GM21717 (cell line): ENCODE measurements at regions not wholly inside any gene's neighbourhood (a gene's known extent, or its start where the extent isn't known, plus 50 kb on each side); places are given as distances from the start of the nearest gene placed in this dataset.
"Not testable (repeated sequence)": the region's sequence is repeated elsewhere in the genome, so short reads cannot be mapped to it uniquely, and the experiment has no call there.

Experiments
- ATAC-seq: cut with Tn5 transposase; IDR thresholded peaks from one replicate; pipeline ENCODE4 v1.9.1; 2021; ENCODE audit warnings: mild to moderate bottlenecking, moderate library complexity; ENCODE audit not compliant: unreplicated experiment

DNA sequence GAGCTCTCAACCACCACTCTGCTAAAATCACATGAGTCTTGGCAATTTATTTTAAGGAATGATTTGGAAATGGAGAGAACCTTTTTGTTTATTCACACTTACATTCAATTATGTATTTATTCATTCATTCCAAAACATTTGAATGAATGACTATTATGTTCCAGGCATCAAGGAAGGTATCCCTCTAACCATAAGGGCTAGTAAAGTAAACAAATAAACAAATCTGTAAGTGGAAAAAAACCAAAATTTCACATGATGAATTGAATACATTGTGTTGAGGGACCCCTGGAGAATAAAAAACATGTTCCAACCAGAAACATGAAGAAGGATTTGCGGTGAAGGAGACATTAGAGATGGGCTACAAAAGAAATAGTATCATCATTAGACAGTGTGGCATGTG is 677.8 kb downstream of the TOX3 start:
- no peak for ATAC-seq

GRCh38 chr16:51868631-51869030 is 678.3 kb downstream of the TOX3 start:
- no peak for ATAC-seq

DNA sequence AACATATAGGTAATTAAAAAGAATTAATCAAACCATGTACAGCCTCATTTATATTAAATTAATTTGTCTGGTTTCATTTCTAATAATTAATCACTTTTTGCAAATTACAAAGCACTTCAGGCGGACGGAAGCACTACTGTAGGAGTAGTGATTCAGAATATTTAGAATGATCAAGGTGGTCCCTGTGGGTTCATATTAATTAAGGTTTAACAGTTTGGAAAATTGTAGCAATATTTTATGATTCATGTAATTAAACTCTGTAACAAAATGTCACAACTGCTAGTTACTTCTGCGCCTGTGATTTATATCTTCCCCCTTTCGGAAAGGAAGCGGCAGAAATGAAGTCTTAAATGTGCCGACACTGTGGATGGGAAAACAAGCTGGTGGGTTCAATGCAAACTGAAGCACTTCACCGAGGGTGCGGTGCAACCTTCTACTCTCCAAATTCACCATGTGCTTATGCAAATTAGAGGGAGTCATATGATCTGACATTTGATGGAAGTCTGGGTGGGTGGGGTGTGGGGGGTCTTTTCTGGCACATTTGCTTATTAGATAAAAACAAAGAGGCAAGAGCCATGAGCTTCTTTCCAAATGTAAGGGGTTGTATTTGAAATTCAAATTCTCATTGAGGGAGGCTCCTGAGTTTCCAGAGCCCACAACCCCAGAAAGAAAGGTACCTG is 679.4 kb downstream of the TOX3 start:
- ATAC-seq = no peak

DNA sequence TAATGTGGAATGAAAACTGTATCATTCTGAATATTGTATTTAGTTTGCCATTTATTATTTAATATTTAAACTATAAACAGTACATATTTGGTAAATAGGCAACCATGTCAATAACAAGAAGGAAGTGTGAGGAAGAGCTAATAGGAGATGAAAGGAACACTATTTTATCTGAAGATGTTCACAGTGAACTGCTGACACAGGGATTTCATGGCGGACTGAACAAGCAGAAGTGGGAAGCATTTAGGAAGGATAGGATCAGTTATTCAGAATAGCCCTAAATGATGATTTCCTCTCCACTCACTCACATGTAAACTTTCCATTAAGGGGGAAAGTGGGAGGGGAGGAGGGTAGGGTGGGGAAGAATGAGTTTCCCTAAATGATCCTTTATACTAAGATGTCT is 682.4 kb downstream of the TOX3 start:
- no peak for ATAC-seq

- ATAC-seq = no peak
These were observed 692.5 kb downstream of the TOX3 start for GRCh38 chr16:51854401-51854951.

DNA sequence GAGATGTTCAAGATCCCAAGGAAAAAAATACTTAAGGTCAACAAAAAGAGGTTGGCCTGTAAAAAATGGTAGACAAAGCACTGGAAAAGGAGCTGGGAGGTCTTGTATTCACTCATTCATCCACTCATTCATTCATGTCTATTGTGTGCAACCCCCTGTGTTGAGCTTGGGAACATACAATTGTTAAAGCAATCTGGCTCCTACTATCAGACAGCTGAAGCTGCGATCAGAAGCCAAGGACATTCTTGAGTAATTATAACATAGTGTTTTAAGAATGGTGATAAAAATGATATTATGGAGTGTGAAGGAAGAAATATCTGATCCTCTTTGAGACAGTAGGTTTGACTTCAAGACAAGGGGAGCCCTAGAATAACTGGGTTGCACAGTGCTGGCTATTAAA is 693.4 kb downstream of the TOX3 start:
- ATAC-seq = no peak

GRCh38 chr16:51852892-51853291 is 694.1 kb downstream of the TOX3 start:
- no peak for ATAC-seq

DNA sequence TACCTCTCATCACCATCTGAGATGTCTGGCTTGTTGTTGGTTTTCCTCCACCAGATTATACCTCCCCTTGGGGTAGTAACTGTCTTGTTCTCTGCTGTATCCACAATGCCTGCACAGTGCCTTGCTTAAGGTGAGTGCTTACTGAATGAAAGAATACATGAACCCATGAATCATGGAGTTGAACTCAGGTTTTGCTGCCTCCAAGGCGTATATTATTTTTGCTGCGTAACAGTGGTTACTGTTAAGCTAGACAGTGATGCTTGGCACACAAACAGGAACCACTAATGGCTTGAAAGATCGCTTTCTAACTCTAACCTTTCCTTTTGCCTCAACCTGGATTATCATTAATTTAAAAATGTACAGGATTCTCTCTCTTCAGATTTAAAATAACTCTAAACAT is 695.8 kb downstream of the TOX3 start:
- ATAC-seq = no peak

- ATAC-seq = no peak
These were observed 697.2 kb downstream of the TOX3 start for GRCh38 chr16:51849715-51850114.

- no peak for ATAC-seq
These were observed 694.7 kb upstream of the SALL1 start for GRCh38 chr16:51845586-51846305.

DNA sequence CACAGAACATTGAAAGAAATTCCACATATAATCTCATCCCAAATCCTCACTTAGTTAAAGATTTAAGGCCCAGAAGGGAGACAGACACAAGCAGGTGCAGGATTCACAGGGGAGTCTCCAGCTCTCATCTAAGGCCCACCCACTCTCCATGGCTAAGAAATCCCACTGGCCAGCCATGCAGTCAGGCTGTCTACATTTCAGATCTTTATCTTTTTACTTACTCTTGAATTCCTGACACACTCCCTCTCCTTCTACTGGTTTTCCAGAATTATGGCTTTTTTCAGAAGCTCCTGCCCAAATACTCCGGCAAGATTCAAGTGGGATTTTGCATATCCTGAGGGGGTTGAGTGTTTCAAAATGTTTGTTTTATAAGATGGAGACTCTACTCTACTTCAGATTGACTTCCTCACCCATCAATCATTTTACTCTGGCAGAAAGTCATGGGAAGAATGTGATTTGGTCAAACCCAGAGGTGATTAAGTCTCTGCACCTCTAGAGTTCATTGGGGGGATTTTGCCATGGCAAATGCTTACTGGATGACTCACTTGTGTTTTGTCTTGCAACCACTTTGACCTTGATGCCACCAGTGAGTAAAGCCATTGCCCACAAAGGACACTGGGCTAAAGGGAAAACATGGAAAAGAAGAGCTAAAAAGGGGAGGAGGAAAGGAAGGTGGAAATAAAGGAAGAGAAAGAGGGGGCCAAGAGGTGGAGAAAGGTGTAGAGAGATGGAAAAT is 688.8 kb upstream of the SALL1 start:
- no peak for ATAC-seq

DNA sequence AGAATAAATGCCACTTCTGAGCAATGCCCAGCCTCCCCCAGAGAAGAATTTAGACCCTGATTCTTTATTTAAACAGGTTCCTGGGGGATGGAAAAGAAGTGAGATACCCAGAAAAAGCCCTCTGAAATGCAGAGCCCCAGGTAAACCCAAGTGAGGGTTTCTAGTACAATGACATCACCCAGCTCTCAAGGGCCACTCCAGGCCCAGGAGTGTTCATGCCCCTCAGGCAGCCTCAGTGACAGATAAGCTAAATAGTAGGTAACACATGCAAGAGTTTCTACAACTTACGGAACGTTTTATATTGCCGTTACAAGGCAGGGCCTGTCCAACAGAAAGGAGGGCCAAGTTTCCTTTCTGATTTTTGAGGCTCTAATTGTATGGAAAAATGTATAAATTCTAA is 683.7 kb upstream of the SALL1 start:
- ATAC-seq = no peak

GRCh38 chr16:51834133-51834532 is 683.1 kb upstream of the SALL1 start:
- ATAC-seq = no peak

GRCh38 chr16:51831595-51832367 is 680.7 kb upstream of the SALL1 start:
- ATAC-seq = no peak

GRCh38 chr16:51831034-51831433 is 680.0 kb upstream of the SALL1 start:
- not testable (repeated sequence) for ATAC-seq

DNA sequence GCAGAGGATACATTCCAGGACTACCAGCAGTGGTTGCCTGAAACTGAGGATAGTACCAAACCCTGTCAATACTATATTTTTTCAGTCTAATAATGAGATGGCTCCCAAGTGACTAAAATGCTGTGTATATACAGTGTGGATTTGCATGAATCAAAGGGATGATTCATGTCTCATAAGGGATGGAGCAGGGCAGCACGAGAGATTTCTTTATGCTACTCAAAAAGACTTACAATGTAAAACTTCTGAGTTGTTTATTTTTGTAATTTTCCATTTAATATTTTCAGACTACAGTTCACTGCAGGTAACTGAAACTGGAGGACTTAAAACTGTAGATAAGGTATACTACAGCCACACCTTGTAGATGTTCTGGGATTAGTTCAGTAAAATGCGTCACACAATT is 674.7 kb upstream of the SALL1 start:
- ATAC-seq = no peak

DNA sequence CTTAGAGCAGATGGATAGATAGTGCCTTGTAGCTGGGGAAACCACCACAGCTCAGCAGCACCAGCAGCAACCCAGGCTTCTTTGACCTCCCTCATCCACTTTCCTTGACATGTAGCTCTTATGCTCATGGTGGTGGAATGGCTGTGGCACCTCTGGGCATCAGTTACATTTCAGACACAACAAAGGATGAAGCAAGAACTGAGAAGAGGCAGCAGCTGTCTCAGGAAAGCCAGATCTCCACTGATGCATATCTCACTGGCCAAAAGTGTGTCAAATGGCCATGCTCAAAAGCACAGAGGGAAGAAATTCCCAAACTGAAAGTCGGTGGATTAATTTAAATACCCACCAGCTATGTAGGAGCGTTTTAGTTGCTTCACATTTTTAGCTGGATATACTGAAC is 671.4 kb upstream of the SALL1 start:
- no peak for ATAC-seq

- ATAC-seq = no peak
These were observed 670.5 kb upstream of the SALL1 start for GRCh38 chr16:51821527-51821926.

- no peak for ATAC-seq
These were observed 669.1 kb upstream of the SALL1 start for GRCh38 chr16:51820176-51820575.

- no peak for ATAC-seq
These were observed 667.4 kb upstream of the SALL1 start for GRCh38 chr16:51818342-51818944.

GRCh38 chr16:51816929-51817328 is 665.9 kb upstream of the SALL1 start:
- ATAC-seq = no peak
